ENCODE measurements at regions not wholly inside any gene's neighbourhood (a gene's known extent, or its start where the extent isn't known, plus 50 kb on each side); places are given as distances from the start of the nearest gene placed in this dataset.

DNA sequence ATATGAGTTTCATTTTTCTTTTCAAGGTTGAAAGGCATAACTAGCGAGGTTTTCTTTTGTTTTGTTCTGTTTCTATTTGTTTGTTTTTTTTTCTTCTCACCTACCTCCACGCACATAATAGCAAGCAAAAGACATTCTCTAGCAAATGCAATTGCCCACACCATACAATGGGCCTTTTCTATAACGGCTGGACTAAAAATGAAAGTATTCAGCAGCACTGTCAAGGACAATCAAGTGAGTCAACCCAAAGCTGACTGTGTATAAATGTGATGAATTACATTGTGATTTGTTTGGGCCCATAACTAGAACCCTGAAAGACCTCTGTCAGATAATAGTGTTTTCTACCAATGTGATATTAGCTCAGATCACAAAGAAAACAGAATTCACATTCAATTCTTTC, 496.7 kb downstream of the RNF144B start:
- TF ChIP-seq ZNF274 (IDR thresholded peaks at IDR 0.05; ENCODE audit: low read depth, low read length), result no peak
- TF ChIP-seq SUZ12 (IDR thresholded peaks at IDR 0.05; ENCODE audit: extremely low read depth, insufficient read depth, insufficient read length), result no peak
- TF ChIP-seq YY1 (IDR thresholded peaks at IDR 0.05; ENCODE audit: insufficient read depth, insufficient read length), result no peak

Data from NT2/D1 (cell line).